CD4-positive, CD25-positive, alpha-beta regulatory T cell (primary cell): ENCODE measurements at regions not wholly inside any gene's neighbourhood (a gene's known extent, or its start where the extent isn't known, plus 50 kb on each side); places are given as distances from the start of the nearest gene placed in this dataset.
A peak's percentile ranks its signal among the peaks of the same experiment; 100 is the strongest.

Source experiments
- ATAC-seq, 2 donors: fragments of 150-1000 bp; cut with Tn5 transposase; one replicate each; pipeline ENCODE4 v1.10.0; 2021; ENCODE audit warnings: low read depth in 2 of 2, moderate number of reproducible peaks in 2 of 2, moderate library complexity in 1 of 2
- DNase-seq, 3 donors: peaks; one replicate each; pipeline versions ENCODE4 v3.0.0 to v3.0.0-alpha.2; 2012 to 2022; ENCODE audit warnings: mixed read lengths in 1 of 3
- H3K27ac ChIP-seq: one replicate; pipeline ENCODE4 v1.7.0; 2013; ENCODE audit warnings: mild to moderate bottlenecking, low read length; ENCODE audit not compliant: insufficient read depth, poor library complexity, severe bottlenecking
- H3K27me3 ChIP-seq: one replicate; pipeline ENCODE4 v1.7.0; 2013; ENCODE audit warnings: low read length; ENCODE audit not compliant: control insufficient read depth, insufficient read depth
- H3K36me3 ChIP-seq: one replicate; pipeline ENCODE4 v1.7.0; 2013; ENCODE audit warnings: mild to moderate bottlenecking, low read length, moderate library complexity; ENCODE audit not compliant: control insufficient read depth, insufficient read depth
- H3K4me1 ChIP-seq: 2 replicates; pipeline ENCODE4 v1.7.0; 2013; ENCODE audit warnings: mild to moderate bottlenecking, low read length; ENCODE audit not compliant: insufficient read depth, control insufficient read depth, poor library complexity, severe bottlenecking
- H3K4me3 ChIP-seq: one replicate; pipeline ENCODE4 v1.7.0; 2013; ENCODE audit warnings: low read depth, mild to moderate bottlenecking, low read length, moderate library complexity
- H3K9me3 ChIP-seq, 2 experiments: 1 replicate in 1 of 2; 2 replicates in 1 of 2; pipeline ENCODE4 v1.7.0; 2013; ENCODE audit warnings: low read length in 2 of 2, mild to moderate bottlenecking in 1 of 2, moderate library complexity in 1 of 2; ENCODE audit not compliant: control insufficient read depth in 2 of 2
- H3K27ac Mint-ChIP-seq, 3 donors: one replicate each; pipeline ENCODE4 v1.8.0; 2020 to 2022; ENCODE audit warnings: mild to moderate bottlenecking in 3 of 3, mixed read lengths in 3 of 3, moderate library complexity in 2 of 3
- H3K27me3 Mint-ChIP-seq: one replicate; pipeline ENCODE4 v1.8.0; 2022; ENCODE audit warnings: mild to moderate bottlenecking, mixed read lengths
- H3K36me3 Mint-ChIP-seq: one replicate; pipeline ENCODE4 v1.8.0; 2020; ENCODE audit warnings: mixed read lengths
- H3K4me1 Mint-ChIP-seq, 4 donors: one replicate each; pipeline ENCODE4 v1.8.0; 2020 to 2022; ENCODE audit warnings: mixed read lengths in 4 of 4, mild to moderate bottlenecking in 1 of 4
- H3K4me3 Mint-ChIP-seq, 4 donors: one replicate each; pipeline ENCODE4 v1.8.0; 2020 to 2022; ENCODE audit warnings: mild to moderate bottlenecking in 4 of 4, mixed read lengths in 4 of 4, moderate library complexity in 3 of 4
- H3K9me3 Mint-ChIP-seq, 7 donors: one replicate each; pipeline ENCODE4 v1.8.0; 2020 to 2022; ENCODE audit warnings: mixed read lengths in 7 of 7, mild to moderate bottlenecking in 3 of 7, moderate library complexity in 2 of 7

GRCh38 chr1:58406301-58407071, 140.0 kb downstream of the OMA1 start:
- H3K9me3 ChIP-seq = no peaks in the 10 kb centered on the region
- no peaks in the 10 kb centered on the region for H3K27me3 ChIP-seq
- no peaks in the 10 kb centered on the region for H3K4me1 ChIP-seq
- Mint-ChIP-seq H3K4me1 (no peaks in the 10 kb centered on the region), H3K9me3 (no peaks in the 10 kb centered on the region), H3K27me3 (no peaks in the 10 kb centered on the region), H3K4me3 (no peak overlapping the region), H3K36me3 (no peaks in the 10 kb centered on the region), H3K27ac (no peak overlapping the region)
- ATAC-seq = no peak
- DNase-seq = no peak
- H3K4me3 ChIP-seq = no peak overlapping the region
- H3K36me3 ChIP-seq = no peaks in the 10 kb centered on the region
- no peak overlapping the region for H3K27ac ChIP-seq

GRCh38 chr1:58405660-58406059, 140.9 kb downstream of the OMA1 start:
- Histone ChIP-seq H3K27me3 (no peaks in the 10 kb centered on the region), H3K4me3 (no peak overlapping the region), H3K36me3 (no peaks in the 10 kb centered on the region), H3K4me1 (no peaks in the 10 kb centered on the region), H3K27ac (no peak overlapping the region), H3K9me3 (no peaks in the 10 kb centered on the region)
- H3K27ac Mint-ChIP-seq = no peak overlapping the region
- no peaks in the 10 kb centered on the region for H3K27me3 Mint-ChIP-seq
- no peaks in the 10 kb centered on the region for H3K9me3 Mint-ChIP-seq
- no peak overlapping the region for H3K4me3 Mint-ChIP-seq
- no peaks in the 10 kb centered on the region for H3K36me3 Mint-ChIP-seq
- no peaks in the 10 kb centered on the region for H3K4me1 Mint-ChIP-seq
- DNase-seq = no peak
- ATAC-seq = no peak

- no peaks in the 10 kb centered on the region for H3K27me3 Mint-ChIP-seq
- no peaks in the 10 kb centered on the region for H3K36me3 Mint-ChIP-seq
- ATAC-seq = no peak
- no peaks in the 10 kb centered on the region for H3K9me3 ChIP-seq
- no peak overlapping the region for H3K27ac Mint-ChIP-seq
- H3K27ac ChIP-seq = no peak overlapping the region
- H3K4me3 Mint-ChIP-seq = no peak overlapping the region
- H3K4me1 ChIP-seq = no peaks in the 10 kb centered on the region
- no peaks in the 10 kb centered on the region for H3K36me3 ChIP-seq
- no peak for DNase-seq
- no peaks in the 10 kb centered on the region for H3K4me1 Mint-ChIP-seq
- no peaks in the 10 kb centered on the region for H3K9me3 Mint-ChIP-seq
- H3K4me3 ChIP-seq = no peak overlapping the region
- no peaks in the 10 kb centered on the region for H3K27me3 ChIP-seq
Observed at GRCh38 chr1:58403894-58404293, 142.6 kb downstream of the OMA1 start.

- H3K4me1 ChIP-seq = no peaks in the 10 kb centered on the region
- Mint-ChIP-seq H3K4me1 (no peaks in the 10 kb centered on the region), H3K4me3 (no peak overlapping the region), H3K9me3 (no peaks in the 10 kb centered on the region), H3K36me3 (no peaks in the 10 kb centered on the region), H3K27me3 (no peaks in the 10 kb centered on the region), H3K27ac (no peak overlapping the region)
- no peaks in the 10 kb centered on the region for H3K9me3 ChIP-seq
- no peaks in the 10 kb centered on the region for H3K36me3 ChIP-seq
- H3K27me3 ChIP-seq = no peaks in the 10 kb centered on the region
- ATAC-seq = no peak
- no peak for DNase-seq
- no peak overlapping the region for H3K4me3 ChIP-seq
- no peak overlapping the region for H3K27ac ChIP-seq
Observed at GRCh38 chr1:58402444-58402843, 144.1 kb downstream of the OMA1 start.

- Histone ChIP-seq H3K27me3 (no peaks in the 10 kb centered on the region), H3K9me3 (no peaks in the 10 kb centered on the region), H3K4me1 (no peaks in the 10 kb centered on the region), H3K36me3 (no peaks in the 10 kb centered on the region), H3K27ac (no peak overlapping the region), H3K4me3 (no peak overlapping the region)
- H3K27ac Mint-ChIP-seq = no peak overlapping the region
- no peak for ATAC-seq
- H3K36me3 Mint-ChIP-seq = no peaks in the 10 kb centered on the region
- H3K9me3 Mint-ChIP-seq = no peaks in the 10 kb centered on the region
- no peak overlapping the region for H3K4me3 Mint-ChIP-seq
- DNase-seq = no peak
- H3K4me1 Mint-ChIP-seq = no peaks in the 10 kb centered on the region
- no peaks in the 10 kb centered on the region for H3K27me3 Mint-ChIP-seq
Observed at GRCh38 chr1:58401991-58402390, 144.5 kb downstream of the OMA1 start.

GRCh38 chr1:58399176-58399575, 147.3 kb downstream of the OMA1 start:
- Mint-ChIP-seq H3K36me3 (no peaks in the 10 kb centered on the region), H3K9me3 (peaks cover 0 to 1% (median 0%) of the 10 kb centered on the region in 7 donors), H3K4me1 (no peaks in the 10 kb centered on the region), H3K4me3 (no peak overlapping the region), H3K27me3 (peaks cover 7% of the 10 kb centered on the region), H3K27ac (no peak overlapping the region)
- Histone ChIP-seq H3K27ac (no peak overlapping the region), H3K27me3 (no peaks in the 10 kb centered on the region), H3K36me3 (no peaks in the 10 kb centered on the region), H3K4me3 (no peak overlapping the region), H3K9me3 (no peaks in the 10 kb centered on the region), H3K4me1 (no peaks in the 10 kb centered on the region)
- ATAC-seq = no peak
- no peak for DNase-seq

- Mint-ChIP-seq H3K27me3 (peaks cover 7% of the 10 kb centered on the region), H3K36me3 (no peaks in the 10 kb centered on the region), H3K27ac (no peak overlapping the region), H3K4me3 (no peak overlapping the region), H3K9me3 (peaks cover 0 to 1% (median 0%) of the 10 kb centered on the region in 7 donors), H3K4me1 (no peaks in the 10 kb centered on the region)
- no peaks in the 10 kb centered on the region for H3K9me3 ChIP-seq
- H3K36me3 ChIP-seq = no peaks in the 10 kb centered on the region
- no peak for DNase-seq
- no peaks in the 10 kb centered on the region for H3K27me3 ChIP-seq
- ATAC-seq = no peak
- H3K27ac ChIP-seq = no peak overlapping the region
- H3K4me3 ChIP-seq = no peak overlapping the region
- no peaks in the 10 kb centered on the region for H3K4me1 ChIP-seq
Observed at GRCh38 chr1:58398714-58399113, 147.8 kb downstream of the OMA1 start.

GRCh38 chr1:58397187-58397820, 149.2 kb downstream of the OMA1 start:
- no peak overlapping the region for H3K4me3 ChIP-seq
- no peaks in the 10 kb centered on the region for H3K36me3 Mint-ChIP-seq
- ATAC-seq (no peak), DNase-seq (no peak)
- no peak overlapping the region for H3K27ac ChIP-seq
- no peaks in the 10 kb centered on the region for H3K4me1 ChIP-seq
- no peaks in the 10 kb centered on the region for H3K9me3 ChIP-seq
- peaks cover 7% of the 10 kb centered on the region for H3K27me3 Mint-ChIP-seq
- H3K27me3 ChIP-seq = no peaks in the 10 kb centered on the region
- H3K4me1 Mint-ChIP-seq = no peaks in the 10 kb centered on the region
- no peaks in the 10 kb centered on the region for H3K36me3 ChIP-seq
- peaks cover 0 to 1% (median 0%) of the 10 kb centered on the region in 7 donors for H3K9me3 Mint-ChIP-seq
- H3K27ac Mint-ChIP-seq = peak overlapping the region in 1 of 3 donors; percentile 6
- no peak overlapping the region for H3K4me3 Mint-ChIP-seq
